Tongue (tissue), 1 donor: ENCODE measurements at regions not wholly inside any gene's neighbourhood (a gene's known extent, or its start where the extent isn't known, plus 50 kb on each side); places are given as distances from the start of the nearest gene placed in this dataset.

Experiments used
- DNase-seq: peaks from one replicate; pipeline ENCODE4 v3.0.0-alpha.2; 2015

DNA sequence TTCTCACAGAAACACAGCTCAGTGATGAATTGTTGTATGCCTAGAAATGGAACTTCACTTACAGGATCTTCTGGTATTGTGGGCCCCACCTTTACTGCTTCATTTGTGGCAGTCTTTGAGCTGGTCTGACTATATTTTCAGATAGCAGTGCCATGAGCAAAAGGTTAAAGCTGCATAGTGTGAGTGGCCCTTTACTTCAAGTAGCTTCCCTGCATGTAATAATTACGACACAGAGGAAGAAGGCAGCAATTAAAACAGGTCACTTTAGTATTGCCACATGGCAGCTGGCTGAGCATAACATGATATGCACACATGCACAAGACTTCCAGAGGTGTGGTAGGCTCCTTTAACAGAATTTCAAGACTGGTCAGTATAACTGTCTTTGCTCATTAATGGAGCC lies 426.3 kb upstream of the ZEB2 start:
- DNase-seq = no peak

DNA sequence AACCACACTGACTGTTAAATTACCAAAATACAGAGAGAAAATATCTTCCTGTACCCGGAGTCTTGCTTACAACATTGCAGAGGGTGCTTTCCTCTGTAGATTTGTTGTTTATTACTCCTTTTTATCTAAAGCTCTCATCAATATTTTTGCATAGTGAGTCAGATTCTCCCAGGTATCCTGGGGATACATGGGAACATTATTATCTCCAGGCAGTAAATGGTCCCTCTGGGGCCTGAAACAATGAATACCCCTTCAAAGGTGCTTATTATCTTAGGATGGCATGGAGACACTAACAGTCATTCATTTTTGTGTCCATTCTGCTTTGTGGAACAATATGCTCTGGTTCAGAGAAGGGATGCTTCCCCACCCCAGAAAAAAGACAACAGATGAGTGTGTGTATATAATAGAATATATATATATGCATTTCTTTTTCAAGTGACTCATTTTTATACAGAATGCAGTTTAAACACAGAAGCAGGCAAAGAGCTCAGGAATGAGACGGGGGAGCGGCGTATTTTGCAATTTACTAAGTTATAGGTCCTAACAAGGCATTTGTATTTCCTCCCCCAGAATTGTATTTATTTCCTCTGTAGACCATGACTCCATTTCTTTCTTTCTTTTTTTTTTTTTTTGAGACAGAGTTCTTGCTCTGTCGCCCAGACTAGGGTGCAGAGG lies 424.8 kb upstream of the ZEB2 start:
- DNase-seq = no peak

DNA sequence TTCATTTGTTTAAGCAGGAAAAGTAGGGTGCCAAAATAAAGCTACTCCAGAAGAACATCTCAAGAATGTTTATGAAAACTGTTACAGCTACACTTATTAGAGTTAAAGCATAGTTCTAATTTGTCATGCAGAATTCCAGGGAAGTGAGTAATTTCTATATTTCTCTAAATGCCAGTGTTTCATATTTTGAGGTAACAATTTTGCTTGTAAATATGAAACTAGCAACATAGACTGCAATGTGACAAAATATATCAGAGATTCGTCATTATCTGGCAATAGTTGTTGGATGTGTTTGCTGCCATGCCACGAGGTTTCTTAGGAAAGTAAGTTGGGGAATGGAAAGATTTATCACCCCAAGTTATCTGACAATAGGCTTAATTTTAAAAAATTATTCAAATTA lies 424.1 kb upstream of the ZEB2 start:
- peak; percentile 21 for DNase-seq

DNA sequence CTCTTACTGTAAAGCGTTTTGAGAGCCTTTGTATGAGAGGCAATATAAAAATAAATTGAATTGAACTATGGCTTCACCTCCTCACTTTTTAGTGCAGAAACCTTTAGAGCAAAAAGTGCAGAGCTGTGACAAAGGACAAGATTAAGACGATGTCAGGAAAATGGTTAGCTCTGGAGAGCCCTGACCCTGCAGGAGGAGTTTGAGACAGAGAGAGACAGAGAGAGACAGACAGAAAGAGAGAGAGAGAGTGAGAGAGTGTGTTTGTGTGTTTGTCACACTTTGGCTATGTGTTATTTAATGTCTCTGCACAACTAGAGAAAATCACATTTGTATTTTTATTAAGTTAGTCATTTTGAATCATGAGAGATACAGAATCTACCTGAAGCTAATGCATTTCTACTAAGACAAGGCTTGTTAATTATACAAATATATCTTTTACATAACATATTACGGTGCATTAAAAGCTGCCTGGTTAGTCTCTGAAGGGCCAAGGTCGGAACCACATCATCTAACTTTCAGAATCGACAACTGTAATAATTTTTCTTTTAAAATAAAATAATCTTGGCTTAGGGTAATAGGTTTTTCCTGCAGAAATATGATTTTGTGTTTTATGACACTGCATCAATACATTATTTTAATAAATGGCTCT lies 423.5 kb upstream of the ZEB2 start:
- no peak for DNase-seq

DNA sequence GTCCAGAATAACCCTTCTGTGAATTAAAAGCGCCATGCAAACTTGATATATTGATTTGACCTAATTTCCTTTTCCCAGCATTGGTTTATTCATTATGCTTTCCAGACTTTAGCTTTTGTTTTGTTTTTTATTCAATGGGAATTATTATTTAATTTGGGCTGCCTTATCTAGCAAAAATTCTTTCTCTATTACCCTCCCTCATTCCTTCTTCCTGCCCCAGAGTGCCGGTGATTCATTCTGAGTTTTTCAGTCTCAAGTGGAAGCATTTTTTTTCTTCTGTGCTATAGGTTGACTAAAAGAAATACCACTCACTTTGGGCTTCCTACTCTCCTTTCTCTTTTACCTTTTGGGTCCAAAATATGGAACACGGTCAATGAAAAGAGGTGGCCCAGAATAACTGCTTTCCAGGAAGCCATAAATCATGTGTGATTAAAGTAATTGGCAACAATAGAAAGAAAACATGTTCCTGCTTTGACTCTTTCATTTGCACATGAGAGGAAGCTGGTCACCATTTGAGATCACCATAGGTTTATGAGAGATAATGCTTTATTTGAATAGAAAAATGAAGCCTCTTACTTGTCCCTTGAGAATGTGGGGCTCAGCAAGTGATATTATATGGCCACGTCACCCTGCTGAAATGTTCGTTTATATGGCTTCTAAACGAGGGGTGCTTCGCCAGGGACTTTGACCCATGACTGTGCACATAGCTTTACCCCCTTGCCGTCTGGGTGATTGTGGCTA lies 422.8 kb upstream of the ZEB2 start:
- DNase-seq = no peak

DNA sequence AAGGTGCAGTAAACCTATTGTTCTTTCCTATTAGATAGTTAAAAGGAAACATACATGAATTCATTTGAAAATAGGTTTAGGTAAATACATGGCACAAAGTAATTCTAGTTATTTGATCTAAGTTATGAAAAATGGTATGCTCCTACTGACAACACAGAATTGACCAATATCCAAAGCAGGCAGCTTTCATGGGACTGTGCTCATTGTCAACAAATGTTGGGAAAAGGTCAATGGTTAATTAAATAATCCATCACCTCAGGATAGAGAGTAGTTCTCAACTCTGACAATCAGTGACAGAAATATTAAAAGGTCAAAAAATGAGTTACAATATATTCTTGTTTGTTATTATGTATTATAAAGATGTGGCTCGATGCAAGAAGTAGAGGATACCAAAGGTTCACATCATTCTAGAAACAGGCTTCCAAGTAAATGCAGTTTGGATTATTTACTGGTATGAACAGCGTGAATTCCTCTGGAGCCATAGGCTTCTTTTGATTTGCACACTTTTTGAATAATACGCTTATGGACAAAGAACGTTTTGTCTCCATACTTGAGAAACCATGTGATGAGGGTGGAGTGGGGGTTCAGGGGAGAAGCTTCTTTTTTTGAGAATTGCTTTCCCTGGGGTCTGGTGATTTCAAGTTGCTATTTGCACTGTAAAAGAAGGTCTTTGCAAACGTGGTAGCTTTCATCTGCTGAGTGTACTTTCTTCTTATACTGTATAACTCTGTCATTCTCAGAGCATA lies 422.0 kb upstream of the ZEB2 start:
- DNase-seq = no peak

DNA sequence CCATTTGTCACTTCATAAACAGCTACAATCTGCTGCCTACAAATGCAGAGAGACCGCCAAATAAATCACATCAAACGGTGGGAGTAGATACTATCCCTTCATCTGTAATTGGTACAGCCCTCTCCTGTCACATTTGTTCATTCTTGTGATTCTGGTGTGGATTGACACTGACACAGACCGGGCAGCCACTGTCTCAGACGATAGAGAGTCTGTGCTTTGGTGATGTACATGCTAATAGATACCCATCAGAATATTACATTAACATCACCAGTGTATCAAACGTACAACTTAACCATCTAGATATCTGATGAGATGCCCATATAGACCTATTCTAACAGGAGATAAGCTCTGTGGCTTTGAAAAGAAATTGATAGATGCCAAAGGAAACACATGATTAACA lies 419.7 kb upstream of the ZEB2 start:
- no peak for DNase-seq

DNA sequence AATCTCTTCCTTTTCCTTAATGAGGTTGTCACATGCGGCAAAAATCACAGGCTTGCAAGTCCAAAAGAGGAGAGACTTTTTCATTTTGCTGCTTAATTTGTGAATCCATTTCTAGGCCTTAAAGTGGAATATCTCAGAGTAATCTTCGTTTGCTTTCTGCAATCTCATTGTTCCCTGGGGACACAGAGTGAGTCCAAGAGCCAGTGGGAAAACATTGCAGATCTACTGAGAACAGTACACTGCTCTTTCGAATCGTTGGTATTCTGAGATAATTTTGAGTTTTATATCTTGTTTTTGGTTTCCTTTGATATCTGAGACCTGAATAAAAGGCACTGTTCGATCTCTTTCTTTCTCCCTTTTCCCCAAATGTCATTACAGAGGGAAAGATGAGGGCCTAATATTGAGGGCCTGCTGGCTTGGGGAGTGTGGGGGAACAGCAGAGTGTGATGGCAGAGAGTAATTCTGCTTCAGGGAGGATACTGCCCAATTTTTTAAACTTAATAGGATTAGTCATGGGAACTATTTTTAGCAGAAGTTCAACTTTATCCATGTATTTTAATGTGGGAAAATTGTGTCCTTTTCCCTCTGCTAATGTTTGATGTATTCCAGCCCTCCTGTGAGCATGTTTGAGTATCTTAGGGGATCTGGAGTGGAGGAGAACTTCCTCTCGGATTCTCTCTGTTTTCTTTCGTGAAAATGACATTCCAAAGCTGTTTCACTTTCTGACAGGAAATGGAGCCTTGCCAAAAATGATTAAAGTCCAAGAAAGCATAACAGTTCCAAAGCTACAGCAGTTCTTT lies 418.2 kb upstream of the ZEB2 start:
- peak; percentile 91 for DNase-seq

DNA sequence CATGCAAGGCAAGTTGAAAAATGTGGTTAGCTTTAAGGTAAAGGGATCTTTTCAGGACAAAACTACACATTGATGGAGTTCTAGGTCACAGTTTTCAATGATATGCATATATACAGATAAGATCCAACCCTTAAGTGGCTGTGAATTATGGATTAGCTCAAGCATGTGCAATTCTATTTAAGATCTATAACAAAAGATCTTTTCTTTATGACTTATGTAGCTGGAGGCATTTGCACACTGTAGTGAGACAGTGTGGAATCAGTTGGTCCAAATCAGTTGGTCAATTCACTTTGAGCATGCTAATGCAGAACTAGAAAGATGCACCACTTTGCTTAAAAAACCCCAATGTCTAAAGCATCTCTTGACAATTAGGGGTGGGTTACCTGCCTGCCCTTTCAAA lies 417.1 kb upstream of the ZEB2 start:
- no peak for DNase-seq

DNA sequence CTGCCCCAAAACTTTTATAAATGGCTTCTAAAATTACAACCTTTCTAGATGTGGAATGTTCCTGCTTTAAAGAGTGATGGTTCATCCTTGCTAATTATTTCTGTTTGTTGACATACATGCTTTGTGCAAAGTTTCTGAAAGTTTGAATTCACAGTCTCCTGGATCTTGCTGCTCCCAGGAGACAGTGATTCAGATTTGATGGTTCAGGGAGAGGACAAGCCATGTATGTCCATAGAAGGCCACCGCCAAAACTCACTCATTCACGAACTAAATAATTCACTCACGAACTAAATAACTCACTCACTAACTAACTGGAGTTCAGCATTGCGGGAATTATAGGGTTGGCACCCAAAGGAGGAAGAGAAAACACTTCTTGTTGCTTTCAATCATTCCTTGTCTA lies 416.5 kb upstream of the ZEB2 start:
- peak; percentile 14 for DNase-seq

DNA sequence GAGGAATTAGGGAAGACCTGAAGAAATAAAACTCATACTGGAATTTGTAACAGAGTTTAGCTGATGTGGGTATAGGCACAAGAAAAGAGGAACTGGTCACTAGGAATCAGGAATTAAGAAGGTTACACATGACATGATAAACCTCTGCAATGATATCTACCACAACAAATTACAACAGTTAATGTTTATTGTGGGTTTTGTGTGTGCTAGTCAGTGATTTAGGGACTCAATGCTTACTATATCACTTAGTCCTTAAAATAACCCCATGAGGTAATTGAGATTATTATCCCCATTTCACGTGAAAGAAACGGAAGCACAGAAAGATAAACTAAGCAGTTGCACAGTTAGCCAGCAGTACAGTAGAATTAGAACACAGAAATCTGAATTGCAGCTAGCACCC lies 415.8 kb upstream of the ZEB2 start:
- no peak for DNase-seq

DNA sequence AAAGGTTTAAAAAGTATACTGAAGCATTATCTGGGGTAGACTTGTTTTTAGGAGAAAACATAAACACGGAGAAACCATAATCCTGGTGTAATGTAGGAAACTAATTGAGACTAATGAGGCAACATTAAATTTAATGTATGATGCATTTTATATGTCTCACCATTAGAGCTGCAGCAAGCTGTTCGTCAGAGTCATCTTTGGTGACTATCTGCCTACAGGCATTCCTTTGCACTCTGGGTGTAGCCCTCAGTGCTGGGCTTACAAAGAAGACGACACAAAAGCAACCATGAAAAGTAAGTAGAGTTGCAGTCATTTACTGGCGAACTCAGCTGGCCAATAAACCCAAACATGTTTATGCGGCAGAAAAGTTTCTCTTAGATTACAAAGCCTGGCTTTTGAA lies 415.3 kb upstream of the ZEB2 start:
- no peak for DNase-seq

DNA sequence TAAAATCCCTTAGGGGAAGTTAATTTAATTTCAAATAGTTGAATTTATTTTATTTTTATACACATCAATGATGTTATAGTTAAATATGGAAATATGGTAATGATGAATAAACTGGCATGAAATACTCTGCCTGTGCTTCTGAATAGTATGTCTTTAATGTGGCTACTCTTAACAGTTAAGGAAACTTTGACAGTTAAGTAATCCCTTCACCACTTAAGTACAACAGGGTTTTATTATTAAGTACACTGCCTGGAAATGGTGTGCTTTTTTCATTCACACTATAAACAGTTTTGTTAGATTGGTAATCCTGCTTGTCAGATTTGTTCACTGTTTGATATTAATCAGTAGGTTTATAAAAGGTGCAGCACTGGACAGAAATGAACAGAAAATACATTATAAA lies 412.0 kb upstream of the ZEB2 start:
- DNase-seq = no peak

DNA sequence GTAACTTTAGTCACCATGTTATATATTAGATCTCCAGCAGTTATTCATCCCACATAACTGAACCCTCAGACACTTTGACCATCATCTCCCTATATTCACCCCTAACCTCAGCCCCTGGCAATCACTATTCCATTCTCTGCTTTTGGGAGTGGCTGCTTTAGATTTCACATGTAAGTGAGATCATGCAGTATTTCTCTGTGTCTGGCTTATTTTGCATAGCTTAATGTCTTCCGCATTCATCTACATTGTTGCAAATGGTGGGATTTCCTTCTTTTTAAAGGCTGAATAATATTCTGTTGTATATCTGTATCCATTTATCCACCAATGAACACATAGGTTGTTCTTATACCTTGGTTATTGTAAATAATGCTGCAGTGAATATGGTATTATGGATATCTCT lies 411.6 kb upstream of the ZEB2 start:
- DNase-seq = no peak

DNA sequence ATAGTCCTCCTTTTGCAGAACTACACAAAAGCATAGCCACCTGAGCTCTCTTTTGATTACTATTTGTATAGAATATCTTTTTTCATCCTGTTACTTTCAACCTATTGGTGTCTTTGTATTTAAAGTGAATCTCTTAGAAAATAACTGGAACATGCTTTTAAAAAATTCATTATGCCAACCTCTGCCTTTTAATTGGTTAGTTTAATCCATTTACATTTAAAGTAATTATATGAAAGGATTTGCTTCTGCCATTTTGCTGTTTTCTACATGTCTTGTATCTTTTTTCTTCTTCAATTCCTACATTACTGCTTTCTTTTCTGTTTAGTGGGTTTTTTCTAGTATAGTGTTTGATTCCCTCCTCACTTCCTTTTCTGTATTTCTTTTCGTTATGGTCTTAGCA lies 407.5 kb upstream of the ZEB2 start:
- DNase-seq = no peak

DNA sequence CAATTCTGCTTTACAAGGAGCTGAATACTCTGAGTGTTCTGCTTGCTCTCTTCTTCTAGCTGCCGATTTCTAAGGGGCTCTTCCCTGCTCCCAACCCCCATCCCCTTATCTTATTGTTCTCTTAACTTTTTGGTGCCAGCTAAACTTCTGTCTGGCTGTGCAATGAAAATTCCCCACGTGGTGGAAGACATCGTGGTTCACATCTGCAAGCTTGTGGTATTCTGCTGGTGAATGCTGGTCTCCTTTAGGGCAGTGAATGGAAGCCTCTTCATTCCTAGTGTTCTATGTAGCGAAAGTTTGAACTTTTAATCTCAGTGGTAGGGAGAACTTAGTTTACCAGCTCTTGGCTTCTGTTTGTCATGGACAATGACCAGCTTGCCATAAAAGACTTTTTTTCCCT lies 406.0 kb upstream of the ZEB2 start:
- no peak for DNase-seq

DNA sequence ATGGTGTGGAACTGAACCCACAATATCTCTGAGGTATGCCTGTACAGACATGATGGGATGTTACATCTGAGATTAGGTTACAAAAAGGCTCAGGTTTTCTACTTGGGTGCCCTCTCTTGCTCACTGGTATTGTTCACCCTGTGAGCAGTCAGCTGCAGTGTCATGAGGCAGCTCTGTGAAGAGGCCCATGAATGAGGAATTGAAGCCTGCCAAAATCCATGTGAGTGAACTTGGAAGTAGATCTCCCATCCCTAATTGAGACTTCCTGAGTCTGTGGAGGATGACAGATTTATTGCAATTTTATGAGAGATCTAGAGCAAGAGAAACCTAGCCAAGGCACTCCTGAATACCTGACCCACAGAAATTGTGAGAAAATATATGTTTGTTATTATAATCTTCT lies 404.9 kb upstream of the ZEB2 start:
- DNase-seq = no peak

DNA sequence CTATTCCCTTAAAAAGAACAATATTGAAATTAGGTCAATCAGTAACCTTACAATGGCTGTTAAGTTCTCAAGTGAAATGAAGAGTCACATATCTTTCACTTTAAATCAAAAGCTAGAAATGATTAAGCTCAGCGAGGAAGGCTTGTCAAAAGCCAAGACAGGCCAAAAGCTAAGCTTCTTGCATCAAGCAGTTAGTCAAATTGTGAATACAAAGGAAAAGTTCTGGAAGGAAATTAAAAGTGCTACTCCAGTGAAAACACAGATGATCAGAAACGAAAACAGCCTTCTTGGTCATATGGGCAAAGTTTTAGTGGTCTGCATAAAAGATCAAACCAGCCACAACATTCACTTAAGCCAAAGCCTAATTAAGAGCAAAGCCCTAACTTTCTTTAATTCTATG lies 402.6 kb upstream of the ZEB2 start:
- DNase-seq = no peak

DNA sequence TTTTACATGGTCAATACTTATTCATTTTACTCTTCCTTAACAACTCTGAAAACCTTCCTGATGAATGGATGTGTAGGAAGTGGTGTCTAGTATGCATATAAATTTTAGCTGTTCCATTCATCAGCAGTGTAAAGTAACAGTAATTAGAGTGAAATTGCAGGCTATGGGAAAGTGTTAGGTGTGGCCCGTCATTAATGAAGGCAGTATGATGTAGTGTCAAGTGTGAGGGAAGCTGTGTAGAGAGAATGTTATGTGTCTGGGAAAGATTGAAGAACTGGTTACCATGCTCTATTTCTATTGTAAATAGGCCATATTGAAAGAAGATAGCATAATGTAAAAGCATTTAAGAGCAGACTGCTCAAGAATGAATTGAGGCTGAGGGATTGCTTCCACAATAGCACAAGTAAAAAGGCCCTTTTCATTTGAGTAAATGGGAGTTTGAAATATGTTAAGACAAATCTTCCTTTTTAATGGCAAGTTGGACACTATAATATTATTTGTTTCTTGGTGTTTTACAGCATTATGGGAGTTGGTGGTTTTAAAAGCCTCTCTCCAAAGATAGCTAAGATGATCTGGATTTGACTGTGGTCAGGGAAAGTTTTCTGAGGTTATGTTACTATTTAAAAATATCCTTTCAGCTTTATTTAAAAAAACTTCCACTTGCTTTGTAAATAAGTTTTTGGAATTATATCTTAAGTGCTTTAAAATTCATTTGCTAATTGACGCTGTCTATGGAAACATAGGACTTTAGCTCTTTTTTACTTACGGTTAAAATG lies 401.0 kb upstream of the ZEB2 start:
- DNase-seq = no peak

DNA sequence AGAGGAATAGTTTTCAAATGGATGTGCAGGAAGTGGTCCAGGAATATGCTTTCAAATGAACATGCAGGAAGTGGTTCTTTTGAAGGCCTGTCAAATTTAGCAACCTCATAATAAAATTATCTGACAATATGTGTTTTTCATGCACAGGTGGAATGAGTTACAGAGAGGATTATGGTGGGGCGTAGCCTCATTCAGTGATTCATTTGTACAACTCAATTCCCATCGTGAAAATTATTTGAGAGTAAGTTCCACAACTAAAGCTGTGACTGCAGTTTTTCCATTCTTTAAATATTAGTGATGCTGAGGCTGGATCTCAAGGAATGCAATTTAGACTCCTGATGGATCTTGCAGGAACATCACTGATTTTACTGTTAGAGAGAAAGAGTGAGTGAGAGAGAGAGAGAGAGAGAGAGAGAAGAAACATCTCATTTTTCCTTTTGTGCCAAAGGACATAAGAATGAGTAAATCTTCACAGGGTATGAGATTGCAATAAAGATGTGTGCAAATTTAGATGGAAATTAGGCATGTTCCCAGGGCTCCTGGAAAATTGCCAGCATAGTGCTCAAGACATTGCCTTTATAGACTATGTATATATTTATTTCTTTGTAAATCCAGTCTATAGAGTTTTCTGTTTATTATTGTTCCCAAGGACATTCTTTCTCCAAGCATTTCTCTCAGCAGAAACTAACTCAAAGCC lies 394.9 kb upstream of the ZEB2 start:
- DNase-seq = peak; percentile 45

DNA sequence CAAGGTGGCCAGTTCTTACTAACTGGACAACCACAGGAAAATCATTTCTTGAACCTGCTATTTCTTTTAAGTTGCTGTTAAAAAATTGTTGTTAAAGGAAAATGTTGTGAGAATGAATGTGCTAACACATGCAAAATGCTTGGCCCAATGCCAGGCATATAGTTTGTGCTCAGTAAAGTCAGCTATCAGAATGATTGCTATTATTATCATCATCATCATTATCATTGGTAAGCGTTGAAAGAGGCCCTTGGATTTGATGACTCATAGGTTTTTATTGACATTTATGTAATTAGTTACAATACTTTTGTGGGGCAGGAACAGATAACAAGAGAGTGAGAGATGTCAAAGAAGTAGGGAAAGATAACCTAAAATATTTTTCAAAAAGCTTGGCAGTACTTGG lies 394.2 kb upstream of the ZEB2 start:
- no peak for DNase-seq
